NCI-H2196 treated with DMSO at 0.1 percent for 48 hours (cell line): ENCODE measurements at regions not wholly inside any gene's neighbourhood (a gene's known extent, or its start where the extent isn't known, plus 50 kb on each side); places are given as distances from the start of the nearest gene placed in this dataset.
"Not testable (repeated sequence)": the region's sequence is repeated elsewhere in the genome, so short reads cannot be mapped to it uniquely, and the experiment has no call there.

Experiments used
- DNase-seq: peaks from one replicate; lab custom pipeline; 2025; ENCODE audit not compliant: unreplicated experiment; lab: John Stamatoyannopoulos, UW

GRCh38 chr1:198966519-198966918 lies 327.7 kb downstream of the PTPRC start:
- DNase-seq: no peak

- no peak for DNase-seq
Observed at GRCh38 chr1:198967566-198967965, 328.7 kb downstream of the PTPRC start.

DNA sequence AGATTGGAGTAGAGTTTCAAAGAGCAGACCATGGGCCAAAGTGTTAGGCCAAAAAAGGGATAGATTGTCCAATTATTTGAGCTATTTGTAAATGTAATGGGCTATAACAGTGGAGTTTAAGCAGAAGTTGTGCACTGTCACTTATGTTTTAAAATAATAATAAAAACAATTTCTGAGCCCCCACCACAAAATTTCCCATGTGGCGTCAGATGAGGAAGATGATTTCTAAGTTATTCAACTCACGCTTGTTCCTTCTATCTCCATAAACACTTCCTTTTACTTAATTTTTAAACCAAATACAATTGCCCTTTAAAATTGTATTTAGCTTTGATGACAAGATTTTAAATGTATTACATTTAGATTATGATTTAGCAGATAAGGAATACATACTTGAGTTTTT lies 330.0 kb downstream of the PTPRC start:
- DNase-seq: no peak

GRCh38 chr1:198969981-198970380 lies 331.1 kb downstream of the PTPRC start:
- no peak for DNase-seq

GRCh38 chr1:198970916-198971315 lies 332.1 kb downstream of the PTPRC start:
- DNase-seq: no peak

GRCh38 chr1:198977909-198978308 lies 339.1 kb downstream of the PTPRC start:
- no peak for DNase-seq

DNA sequence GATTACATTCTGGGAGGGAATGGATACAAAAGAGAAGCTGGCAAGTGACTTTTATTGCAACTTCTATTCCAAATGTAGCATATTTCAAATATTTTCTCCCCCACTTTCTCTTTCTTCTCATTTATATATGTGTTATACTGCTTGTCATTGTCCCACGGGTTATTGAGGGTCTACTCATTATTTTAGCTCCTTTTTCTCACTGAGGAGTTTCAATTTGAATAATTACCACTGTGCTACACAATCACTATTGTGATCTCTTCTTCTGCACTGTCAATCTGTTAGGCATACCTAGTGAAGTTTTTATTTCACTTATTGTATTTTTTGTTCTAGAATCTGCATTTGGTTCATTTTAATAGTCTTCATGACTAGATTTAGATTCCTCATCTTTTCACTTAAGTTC lies 339.7 kb downstream of the PTPRC start:
- no peak for DNase-seq

DNA sequence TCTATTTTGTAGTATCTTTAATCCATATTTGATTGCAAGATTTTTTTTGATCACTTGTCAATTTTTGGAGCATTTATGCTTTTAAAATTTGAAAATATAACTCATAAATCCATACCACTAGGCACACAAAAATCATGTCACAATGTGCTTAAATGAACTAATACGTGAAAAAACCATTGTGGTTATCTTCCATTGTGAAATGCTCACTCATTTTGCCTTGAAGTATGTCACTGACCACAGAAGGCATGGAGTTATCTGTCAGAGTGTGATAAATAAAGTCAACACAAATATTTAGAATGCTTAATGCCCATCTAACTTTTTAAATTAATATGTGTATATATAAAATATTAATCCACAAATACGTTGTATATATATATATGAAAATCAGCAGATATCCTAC lies 347.2 kb downstream of the PTPRC start:
- no peak for DNase-seq

GRCh38 chr1:198986442-198986841 lies 347.6 kb downstream of the PTPRC start:
- DNase-seq: no peak

GRCh38 chr1:199002661-199003060 lies 363.8 kb downstream of the PTPRC start:
- DNase-seq: no peak

GRCh38 chr1:199007423-199007822 lies 368.6 kb downstream of the PTPRC start:
- DNase-seq: no peak

GRCh38 chr1:199009447-199009846 lies 370.6 kb downstream of the PTPRC start:
- no peak for DNase-seq

DNA sequence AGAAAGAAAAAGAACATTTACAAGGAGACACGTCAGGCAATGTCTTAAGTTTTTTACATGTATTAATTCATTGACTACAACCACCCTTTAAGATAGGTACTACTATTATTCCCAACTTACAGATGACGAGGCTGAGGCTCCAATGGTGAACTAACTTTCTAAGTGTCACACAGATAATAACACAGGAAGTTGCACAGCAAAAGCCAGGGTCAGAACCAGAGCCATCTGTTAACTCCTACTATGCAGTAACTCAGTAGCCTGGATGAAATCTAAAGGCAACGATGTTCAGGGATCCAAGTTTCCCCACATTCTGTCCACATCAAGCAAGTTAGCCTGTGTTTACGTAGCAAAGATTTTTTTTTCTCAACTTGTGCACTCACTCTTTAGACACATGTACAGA lies 371.7 kb downstream of the PTPRC start:
- no peak for DNase-seq

DNA sequence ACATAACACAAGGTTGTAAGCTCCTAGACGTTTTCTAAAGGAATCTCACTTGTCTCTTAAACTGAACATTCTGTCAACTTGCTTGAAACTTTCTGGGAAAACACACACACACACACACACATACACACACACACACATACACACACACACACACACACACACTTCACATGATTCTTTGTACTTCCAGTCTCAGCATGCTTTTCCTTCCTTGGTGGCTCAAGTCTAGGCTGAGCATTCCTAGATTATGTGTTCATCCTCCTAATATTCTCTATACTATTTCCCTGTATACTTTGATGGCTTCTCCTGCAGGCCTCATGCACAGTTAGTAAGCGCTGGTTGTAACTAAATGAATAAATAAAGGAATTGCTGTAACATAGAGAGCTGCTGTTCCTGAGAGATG lies 372.1 kb downstream of the PTPRC start:
- no peak for DNase-seq

GRCh38 chr1:199015799-199016198 lies 377.0 kb downstream of the PTPRC start:
- DNase-seq: no peak

DNA sequence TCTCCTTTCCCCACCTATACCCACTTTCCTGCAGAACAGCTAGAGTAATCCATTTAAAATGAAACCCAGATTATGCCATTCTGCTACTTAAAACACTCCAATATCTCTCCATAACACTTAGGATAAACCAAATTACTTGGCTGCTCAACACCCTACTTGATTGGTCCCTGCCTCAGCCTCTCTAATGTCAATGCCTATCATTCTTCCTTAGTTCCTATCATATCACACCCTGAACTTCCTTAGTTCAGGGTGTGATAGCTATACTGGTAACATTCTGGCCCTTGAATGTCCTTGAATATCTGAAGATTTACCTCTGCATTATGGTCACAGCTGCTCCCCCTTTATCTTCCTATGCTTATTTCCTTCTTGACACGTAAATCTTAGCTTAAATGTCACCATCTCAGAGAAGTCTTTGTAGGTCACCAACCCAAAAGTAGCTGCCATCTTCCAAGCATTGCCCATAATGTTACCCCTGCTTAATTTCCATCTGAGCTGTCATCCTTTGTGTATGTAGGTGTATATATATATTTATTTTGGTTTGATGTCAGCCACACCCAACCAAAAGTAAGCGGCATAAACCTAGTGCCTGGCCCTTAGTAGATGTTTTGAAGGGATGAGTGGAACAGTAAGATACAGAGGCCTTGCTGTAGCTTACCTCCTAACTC lies 379.8 kb downstream of the PTPRC start:
- DNase-seq: no peak

- no peak for DNase-seq
Observed at GRCh38 chr1:199020051-199020450, 381.2 kb downstream of the PTPRC start.

- DNase-seq: no peak
Observed at GRCh38 chr1:199020904-199021303, 382.1 kb downstream of the PTPRC start.

DNA sequence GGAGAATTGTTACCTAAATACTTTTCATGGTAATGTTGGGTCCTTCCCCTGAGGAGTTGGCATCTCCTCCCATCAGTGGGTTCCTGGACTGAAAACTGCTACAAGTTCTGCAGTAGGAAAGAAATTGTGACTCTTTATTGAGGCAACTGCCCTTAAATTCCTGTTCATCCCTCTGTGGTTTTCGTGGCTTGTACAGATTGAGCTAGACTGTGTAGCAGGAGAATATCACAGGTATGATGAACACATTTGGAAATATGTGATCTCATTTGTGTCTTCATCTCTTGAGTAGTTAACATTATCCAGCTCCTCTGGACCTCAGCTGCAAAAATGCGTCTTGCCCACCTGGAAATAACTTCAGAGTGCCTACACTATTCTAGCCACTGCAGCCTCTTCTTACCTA lies 390.6 kb downstream of the PTPRC start:
- DNase-seq: no peak

DNA sequence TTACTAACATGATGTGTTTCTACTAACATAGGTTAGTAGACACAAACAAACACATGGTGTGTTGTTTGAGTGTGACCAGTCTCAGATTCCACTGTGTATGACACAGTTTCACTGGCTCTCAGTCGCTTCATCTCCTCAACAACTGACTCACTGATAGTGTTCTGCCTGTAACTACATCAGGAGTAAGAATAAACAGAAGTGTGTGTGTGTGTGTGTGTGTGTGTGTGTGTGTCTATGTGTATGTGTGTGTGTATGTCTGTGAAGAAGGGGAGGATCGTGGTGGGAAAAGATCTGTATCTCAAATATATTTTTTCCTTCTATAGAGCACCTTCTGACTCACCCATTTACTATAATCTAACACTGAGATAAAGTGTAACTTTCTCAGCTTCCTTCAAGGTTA lies 391.0 kb downstream of the PTPRC start:
- DNase-seq: no peak

GRCh38 chr1:199030541-199030940 lies 391.7 kb downstream of the PTPRC start:
- not testable (repeated sequence) for DNase-seq

GRCh38 chr1:199031170-199031569 lies 392.3 kb downstream of the PTPRC start:
- not testable (repeated sequence) for DNase-seq

DNA sequence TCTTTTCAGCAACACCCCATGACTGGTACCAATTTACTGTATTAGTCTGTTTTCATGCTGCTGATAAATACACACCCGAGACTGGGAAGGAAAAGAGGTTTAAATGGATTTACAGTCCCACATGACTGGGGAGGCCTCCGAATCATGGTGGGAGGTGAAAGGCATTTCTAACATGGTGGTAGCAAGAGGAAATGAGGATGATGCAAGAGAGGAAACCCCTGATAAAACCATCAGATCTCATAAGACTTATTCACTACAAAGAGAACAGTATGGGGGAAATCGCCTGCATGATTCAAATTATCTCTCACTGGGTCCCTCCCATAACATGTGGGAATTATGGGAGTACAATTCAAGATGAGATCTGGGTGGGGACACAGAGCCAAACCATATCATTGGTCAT lies 393.6 kb downstream of the PTPRC start:
- not testable (repeated sequence) for DNase-seq
